ENCODE measurements at regions not wholly inside any gene's neighbourhood (a gene's known extent, or its start where the extent isn't known, plus 50 kb on each side); places are given as distances from the start of the nearest gene placed in this dataset.

GRCh38 chr5:23419115-23419514, 88.3 kb upstream of the PRDM9 start:
- BruUV-seq (replicated peaks): no TSS peak
- ChIA-PET POLR2A (no interaction called here), CTCF (no interaction called here)
- intact Hi-C loops (cut with micrococcal nuclease; ENCODE audit: unreplicated experiment): no loop called here
- H3K27ac ChIP-seq (ENCODE audit: low read length): no peak overlapping the region
- no peaks in the 10 kb centered on the region for H3K4me1 ChIP-seq (ENCODE audit: control insufficient read depth, insufficient read depth, low read length)
- H3K9me3 ChIP-seq (ENCODE audit: control insufficient read depth, insufficient read depth, low read depth, low read length): no peaks in the 10 kb centered on the region
- no peaks in the 10 kb centered on the region for H3K36me3 ChIP-seq (ENCODE audit: control insufficient read depth, insufficient read depth, low read length)
- TF ChIP-seq POLR2AphosphoS5 (IDR thresholded peaks at IDR 0.05; ENCODE audit: low read depth, low read length) (no peak), SIN3A (IDR thresholded peaks at IDR 0.05; ENCODE audit: borderline replicate concordance, insufficient read depth, low read depth, low read length) (no peak), TCF7L2 (IDR thresholded peaks at IDR 0.05; ENCODE audit: low read depth, low read length) (peak; percentile 20; the same call in 1 of the 2 replicates)
- TF ChIP-seq, protein P1, sequence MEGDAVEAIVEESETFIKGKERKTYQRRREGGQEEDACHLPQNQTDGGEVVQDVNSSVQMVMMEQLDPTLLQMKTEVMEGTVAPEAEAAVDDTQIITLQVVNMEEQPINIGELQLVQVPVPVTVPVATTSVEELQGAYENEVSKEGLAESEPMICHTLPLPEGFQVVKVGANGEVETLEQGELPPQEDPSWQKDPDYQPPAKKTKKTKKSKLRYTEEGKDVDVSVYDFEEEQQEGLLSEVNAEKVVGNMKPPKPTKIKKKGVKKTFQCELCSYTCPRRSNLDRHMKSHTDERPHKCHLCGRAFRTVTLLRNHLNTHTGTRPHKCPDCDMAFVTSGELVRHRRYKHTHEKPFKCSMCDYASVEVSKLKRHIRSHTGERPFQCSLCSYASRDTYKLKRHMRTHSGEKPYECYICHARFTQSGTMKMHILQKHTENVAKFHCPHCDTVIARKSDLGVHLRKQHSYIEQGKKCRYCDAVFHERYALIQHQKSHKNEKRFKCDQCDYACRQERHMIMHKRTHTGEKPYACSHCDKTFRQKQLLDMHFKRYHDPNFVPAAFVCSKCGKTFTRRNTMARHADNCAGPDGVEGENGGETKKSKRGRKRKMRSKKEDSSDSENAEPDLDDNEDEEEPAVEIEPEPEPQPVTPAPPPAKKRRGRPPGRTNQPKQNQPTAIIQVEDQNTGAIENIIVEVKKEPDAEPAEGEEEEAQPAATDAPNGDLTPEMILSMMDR (IDR thresholded peaks at IDR 0.05): no peak
- TF ChIP-seq, protein P2, sequence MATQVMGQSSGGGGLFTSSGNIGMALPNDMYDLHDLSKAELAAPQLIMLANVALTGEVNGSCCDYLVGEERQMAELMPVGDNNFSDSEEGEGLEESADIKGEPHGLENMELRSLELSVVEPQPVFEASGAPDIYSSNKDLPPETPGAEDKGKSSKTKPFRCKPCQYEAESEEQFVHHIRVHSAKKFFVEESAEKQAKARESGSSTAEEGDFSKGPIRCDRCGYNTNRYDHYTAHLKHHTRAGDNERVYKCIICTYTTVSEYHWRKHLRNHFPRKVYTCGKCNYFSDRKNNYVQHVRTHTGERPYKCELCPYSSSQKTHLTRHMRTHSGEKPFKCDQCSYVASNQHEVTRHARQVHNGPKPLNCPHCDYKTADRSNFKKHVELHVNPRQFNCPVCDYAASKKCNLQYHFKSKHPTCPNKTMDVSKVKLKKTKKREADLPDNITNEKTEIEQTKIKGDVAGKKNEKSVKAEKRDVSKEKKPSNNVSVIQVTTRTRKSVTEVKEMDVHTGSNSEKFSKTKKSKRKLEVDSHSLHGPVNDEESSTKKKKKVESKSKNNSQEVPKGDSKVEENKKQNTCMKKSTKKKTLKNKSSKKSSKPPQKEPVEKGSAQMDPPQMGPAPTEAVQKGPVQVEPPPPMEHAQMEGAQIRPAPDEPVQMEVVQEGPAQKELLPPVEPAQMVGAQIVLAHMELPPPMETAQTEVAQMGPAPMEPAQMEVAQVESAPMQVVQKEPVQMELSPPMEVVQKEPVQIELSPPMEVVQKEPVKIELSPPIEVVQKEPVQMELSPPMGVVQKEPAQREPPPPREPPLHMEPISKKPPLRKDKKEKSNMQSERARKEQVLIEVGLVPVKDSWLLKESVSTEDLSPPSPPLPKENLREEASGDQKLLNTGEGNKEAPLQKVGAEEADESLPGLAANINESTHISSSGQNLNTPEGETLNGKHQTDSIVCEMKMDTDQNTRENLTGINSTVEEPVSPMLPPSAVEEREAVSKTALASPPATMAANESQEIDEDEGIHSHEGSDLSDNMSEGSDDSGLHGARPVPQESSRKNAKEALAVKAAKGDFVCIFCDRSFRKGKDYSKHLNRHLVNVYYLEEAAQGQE (IDR thresholded peaks at IDR 0.05; ENCODE audit: insufficient read depth in 1 of 2, low read depth in 2 of 2, low read length in 1 of 2): no peak
- in situ Hi-C loops (cut with HindIII; ENCODE audit: low pct_unique_long_range_greater_than_20kb, low sequenced_read_pairs): no loop called here
- H3K27me3 ChIP-seq (ENCODE audit: control insufficient read depth, insufficient read depth, low read length): no peaks in the 10 kb centered on the region
- ATAC-seq (peak; percentile 92), DNase-seq (ENCODE audit: low read depth, low spot score) (no peak)
- H3K4me3 ChIP-seq (ENCODE audit: low read depth in 2 of 2, low read length in 2 of 2): no peak overlapping the region

- Histone ChIP-seq H3K27me3 (ENCODE audit: control insufficient read depth, insufficient read depth, low read length) (no peaks in the 10 kb centered on the region), H3K4me3 (ENCODE audit: low read depth in 2 of 2, low read length in 2 of 2) (no peak overlapping the region), H3K36me3 (ENCODE audit: control insufficient read depth, insufficient read depth, low read length) (no peaks in the 10 kb centered on the region), H3K4me1 (ENCODE audit: control insufficient read depth, insufficient read depth, low read length) (no peaks in the 10 kb centered on the region), H3K9me3 (ENCODE audit: control insufficient read depth, insufficient read depth, low read depth, low read length) (no peaks in the 10 kb centered on the region), H3K27ac (ENCODE audit: low read length) (no peak overlapping the region)
- in situ Hi-C loops (cut with HindIII; ENCODE audit: low pct_unique_long_range_greater_than_20kb, low sequenced_read_pairs) (no loop called here), intact Hi-C loops (cut with micrococcal nuclease; ENCODE audit: unreplicated experiment) (no loop called here)
- ChIA-PET CTCF (no interaction called here), POLR2A (no interaction called here)
- no peak for DNase-seq (ENCODE audit: low read depth, low spot score)
- TF ChIP-seq POLR2AphosphoS5 (IDR thresholded peaks at IDR 0.05; ENCODE audit: low read depth, low read length): no peak
- TF ChIP-seq TCF7L2 (IDR thresholded peaks at IDR 0.05; ENCODE audit: low read depth, low read length): no peak
- TF ChIP-seq, protein P1 (IDR thresholded peaks at IDR 0.05): no peak
- TF ChIP-seq SIN3A (IDR thresholded peaks at IDR 0.05; ENCODE audit: borderline replicate concordance, insufficient read depth, low read depth, low read length): no peak
- TF ChIP-seq, protein P2 (IDR thresholded peaks at IDR 0.05; ENCODE audit: insufficient read depth in 1 of 2, low read depth in 2 of 2, low read length in 1 of 2): no peak
- no TSS peak for BruUV-seq (replicated peaks)
- ATAC-seq: no peak
These were observed 94.9 kb upstream of the PRDM9 start for GRCh38 chr5:23412515-23412914.
